GM10248 (cell line): ENCODE measurements at regions not wholly inside any gene's neighbourhood (a gene's known extent, or its start where the extent isn't known, plus 50 kb on each side); places are given as distances from the start of the nearest gene placed in this dataset.

Experiments
- CTCF ChIA-PET: fragments of 300-600 bp; sonication (Branson Sonifier 250); formaldehyde crosslinking; extraction: SDS; loops from one replicate; lab custom pipeline; 2021; ENCODE audit warnings: antibody characterized with exemption; lab: Yijun Ruan, JAX
- POLR2A ChIA-PET: fragments of 350-650 bp; sonication (Branson Sonifier 250); formaldehyde crosslinking; extraction: SDS; loops from one replicate; lab custom pipeline; 2020; ENCODE audit warnings: antibody characterized with exemption; lab: Yijun Ruan, JAX
- DNase-seq: peaks from one replicate; pipeline ENCODE4 v3.0.0; 2012; ENCODE audit errors: extremely low spot score
- CTCF ChIP-seq: IDR thresholded peaks from 2 replicates; pipeline ENCODE4 v1.5.1; 2012; ENCODE audit warnings: mild to moderate bottlenecking, low read depth; ENCODE audit errors: extremely low read depth, missing control alignments, control extremely low read depth

GRCh38 chr12:115319446-115320040 lies 635.6 kb upstream of the TBX3 start:
- DNase-seq = no peak
- no peak for TF ChIP-seq CTCF
- ChIA-PET POLR2A (no interaction called here), CTCF (interaction anchor here (1.1 kb wide), 1 partner anchor 38 kb away, joined by 3 read pairs; no protein-coding TSS in a partner anchor)

GRCh38 chr12:115313929-115314328 lies 630.0 kb upstream of the TBX3 start:
- POLR2A ChIA-PET = no interaction called here
- CTCF ChIA-PET = interaction anchor here (1.2 kb wide), 1 partner anchor 56 kb away, joined by 3 read pairs; no protein-coding TSS in a partner anchor
- no peak for DNase-seq
- TF ChIP-seq CTCF = no peak

GRCh38 chr12:115312901-115313300 lies 628.9 kb upstream of the TBX3 start:
- ChIA-PET CTCF (no interaction called here), POLR2A (no interaction called here)
- DNase-seq = no peak
- no peak for TF ChIP-seq CTCF

DNA sequence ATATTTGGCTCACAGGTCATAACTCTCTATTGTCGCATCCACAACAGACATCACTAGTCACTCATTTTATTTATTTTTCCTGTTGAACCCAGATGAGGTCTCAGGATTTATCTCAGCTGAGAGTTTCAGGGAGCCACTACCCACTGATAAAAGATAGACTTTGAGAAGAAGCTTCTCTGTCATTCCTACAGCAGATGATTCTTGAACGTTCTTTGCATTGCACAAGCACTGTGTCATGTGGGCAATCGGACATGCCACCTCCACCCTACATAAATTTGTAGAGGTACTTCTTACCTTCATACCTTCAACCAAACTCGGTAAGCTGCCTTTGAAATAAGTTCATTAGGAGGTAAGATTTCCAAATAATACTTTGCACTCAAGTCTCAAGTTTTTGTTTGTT lies 627.9 kb upstream of the TBX3 start:
- no peak for DNase-seq
- ChIA-PET POLR2A (no interaction called here), CTCF (interaction anchor here (1.4 kb wide), 1 partner anchor 10 kb away, joined by 5 read pairs; no protein-coding TSS in a partner anchor)
- no peak for TF ChIP-seq CTCF

- TF ChIP-seq CTCF = no peak
- CTCF ChIA-PET = interaction anchor here (1.3 to 1.4 kb wide), 2 partner anchors 14 to 34 kb away, joined by 3 read pairs; no protein-coding TSS in a partner anchor
- no peak for DNase-seq
- POLR2A ChIA-PET = interaction anchor here (0.6 kb wide), 1 partner anchor 37 kb away, joined by 4 read pairs; no protein-coding TSS in a partner anchor
These were observed 624.9 kb upstream of the TBX3 start for GRCh38 chr12:115308918-115309317.

DNA sequence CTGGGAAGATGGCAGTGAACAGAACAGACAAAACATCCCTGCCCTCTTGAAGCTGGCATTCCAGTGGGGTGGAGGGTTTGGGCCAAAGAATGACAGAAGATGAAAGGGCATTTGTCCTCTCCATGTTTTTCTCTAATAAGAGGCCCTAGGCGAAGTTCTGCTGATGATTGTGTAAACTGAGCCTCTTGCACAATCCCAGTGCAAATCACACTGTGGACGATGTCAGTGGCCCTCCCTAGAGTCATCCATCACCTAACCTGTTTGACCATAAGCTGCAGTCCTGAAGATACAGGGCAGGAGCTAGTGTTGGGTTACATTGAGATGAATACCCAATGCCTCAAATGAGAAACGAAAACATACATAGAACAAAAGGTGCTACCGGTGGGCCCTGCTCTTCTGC lies 622.4 kb upstream of the TBX3 start:
- POLR2A ChIA-PET = no interaction called here
- DNase-seq = no peak
- CTCF ChIA-PET = no interaction called here
- TF ChIP-seq CTCF = no peak
